ENCODE measurements at regions not wholly inside any gene's neighbourhood (a gene's known extent, or its start where the extent isn't known, plus 50 kb on each side); places are given as distances from the start of the nearest gene placed in this dataset.

DNA sequence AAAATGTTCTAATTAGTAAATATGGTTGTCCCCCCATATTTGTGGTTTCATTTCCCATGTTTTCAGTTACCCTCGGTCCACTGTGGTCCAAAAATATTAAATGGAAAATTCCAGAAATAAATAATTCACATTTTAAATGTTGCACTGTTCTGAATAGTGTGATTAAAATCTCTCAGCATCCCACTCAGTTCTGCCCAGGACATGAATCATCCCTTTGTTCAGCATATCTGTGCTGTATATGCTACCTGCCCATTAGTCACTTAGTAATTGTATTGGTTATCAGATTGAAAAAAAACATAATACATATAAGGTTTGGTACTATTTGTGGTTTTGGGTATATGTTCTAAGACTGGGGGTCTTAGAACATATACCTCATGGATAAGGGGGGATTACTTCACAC lies 55.1 kb upstream of the NXF3 start:
- TF ChIP-seq, protein P1, sequence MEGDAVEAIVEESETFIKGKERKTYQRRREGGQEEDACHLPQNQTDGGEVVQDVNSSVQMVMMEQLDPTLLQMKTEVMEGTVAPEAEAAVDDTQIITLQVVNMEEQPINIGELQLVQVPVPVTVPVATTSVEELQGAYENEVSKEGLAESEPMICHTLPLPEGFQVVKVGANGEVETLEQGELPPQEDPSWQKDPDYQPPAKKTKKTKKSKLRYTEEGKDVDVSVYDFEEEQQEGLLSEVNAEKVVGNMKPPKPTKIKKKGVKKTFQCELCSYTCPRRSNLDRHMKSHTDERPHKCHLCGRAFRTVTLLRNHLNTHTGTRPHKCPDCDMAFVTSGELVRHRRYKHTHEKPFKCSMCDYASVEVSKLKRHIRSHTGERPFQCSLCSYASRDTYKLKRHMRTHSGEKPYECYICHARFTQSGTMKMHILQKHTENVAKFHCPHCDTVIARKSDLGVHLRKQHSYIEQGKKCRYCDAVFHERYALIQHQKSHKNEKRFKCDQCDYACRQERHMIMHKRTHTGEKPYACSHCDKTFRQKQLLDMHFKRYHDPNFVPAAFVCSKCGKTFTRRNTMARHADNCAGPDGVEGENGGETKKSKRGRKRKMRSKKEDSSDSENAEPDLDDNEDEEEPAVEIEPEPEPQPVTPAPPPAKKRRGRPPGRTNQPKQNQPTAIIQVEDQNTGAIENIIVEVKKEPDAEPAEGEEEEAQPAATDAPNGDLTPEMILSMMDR (IDR thresholded peaks at IDR 0.05): no peak
- TF ChIP-seq POLR2A (IDR thresholded peaks at IDR 0.05): no peak
